ENCODE measurements at regions not wholly inside any gene's neighbourhood (a gene's known extent, or its start where the extent isn't known, plus 50 kb on each side); places are given as distances from the start of the nearest gene placed in this dataset.
"Not testable (repeated sequence)": the region's sequence is repeated elsewhere in the genome, so short reads cannot be mapped to it uniquely, and the experiment has no call there.

- WGBS (ENCODE audit: insufficient coverage, insufficient read length), result no CpG with 5 or more reads among the region's 4 CpGs
- DNase-seq (ENCODE audit: low read depth, low spot score), result no peak
- H3K9me3 ChIP-seq (ENCODE audit: control insufficient read depth, insufficient read depth, low read length), result no peaks in the 10 kb centered on the region
- H3K27ac ChIP-seq (ENCODE audit: low read length), result no peak overlapping the region
- no peak overlapping the region for H3K4me3 ChIP-seq (ENCODE audit: low read length)
- no peaks in the 10 kb centered on the region for H3K36me3 ChIP-seq (ENCODE audit: control insufficient read depth, insufficient read depth, low read length)
- H3K27me3 ChIP-seq (ENCODE audit: control insufficient read depth, insufficient read depth, low read length), result no peaks in the 10 kb centered on the region
- H3K4me1 ChIP-seq (ENCODE audit: control insufficient read depth, insufficient read depth, low read length), result no peaks in the 10 kb centered on the region
Measured at GRCh38 chr13:57899096-57899495, 267.6 kb downstream of the PCDH17 start.

GRCh38 chr13:57909833-57910232 lies 278.3 kb downstream of the PCDH17 start:
- no CpG with 5 or more reads among the region's 11 CpGs for WGBS (ENCODE audit: insufficient coverage, insufficient read length)
- not testable (repeated sequence) for H3K9me3 ChIP-seq (ENCODE audit: control insufficient read depth, insufficient read depth, low read length); DNase-seq (ENCODE audit: low read depth, low spot score); H3K4me1 ChIP-seq (ENCODE audit: control insufficient read depth, insufficient read depth, low read length); H3K27ac ChIP-seq (ENCODE audit: low read length); H3K36me3 ChIP-seq (ENCODE audit: control insufficient read depth, insufficient read depth, low read length); H3K27me3 ChIP-seq (ENCODE audit: control insufficient read depth, insufficient read depth, low read length); H3K4me3 ChIP-seq (ENCODE audit: low read length)

- no CpG with 5 or more reads among the region's 3 CpGs for WGBS (ENCODE audit: insufficient coverage, insufficient read length)
Measured at GRCh38 chr13:57918086-57918485, 286.5 kb downstream of the PCDH17 start.

GRCh38 chr13:57918913-57919312 lies 287.4 kb downstream of the PCDH17 start:
- H3K9me3 ChIP-seq (ENCODE audit: control insufficient read depth, insufficient read depth, low read length), result no peaks in the 10 kb centered on the region
- peaks cover 2% of the 10 kb centered on the region; the same call in 1 of the 2 replicates for H3K4me1 ChIP-seq (ENCODE audit: control insufficient read depth, insufficient read depth, low read length)
- WGBS (ENCODE audit: insufficient coverage, insufficient read length), result no CpG with 5 or more reads among the region's 2 CpGs
- no peaks in the 10 kb centered on the region for H3K36me3 ChIP-seq (ENCODE audit: control insufficient read depth, insufficient read depth, low read length)
- no peak overlapping the region for H3K27ac ChIP-seq (ENCODE audit: low read length)
- no peak overlapping the region for H3K4me3 ChIP-seq (ENCODE audit: low read length)
- no peaks in the 10 kb centered on the region for H3K27me3 ChIP-seq (ENCODE audit: control insufficient read depth, insufficient read depth, low read length)
- DNase-seq (ENCODE audit: low read depth, low spot score), result no peak

More at GRCh38 chr13:57918086-57918485, 286.5 kb downstream of the PCDH17 start:
- H3K9me3 ChIP-seq (ENCODE audit: control insufficient read depth, insufficient read depth, low read length), result no peaks in the 10 kb centered on the region
- H3K4me1 ChIP-seq (ENCODE audit: control insufficient read depth, insufficient read depth, low read length), result peaks cover 2% of the 10 kb centered on the region; the same call in 1 of the 2 replicates
- DNase-seq (ENCODE audit: low read depth, low spot score), result no peak
- H3K36me3 ChIP-seq (ENCODE audit: control insufficient read depth, insufficient read depth, low read length), result no peaks in the 10 kb centered on the region
- no peaks in the 10 kb centered on the region for H3K27me3 ChIP-seq (ENCODE audit: control insufficient read depth, insufficient read depth, low read length)
- H3K4me3 ChIP-seq (ENCODE audit: low read length), result no peak overlapping the region
- no peak overlapping the region for H3K27ac ChIP-seq (ENCODE audit: low read length)

- Histone ChIP-seq H3K4me1 (ENCODE audit: control insufficient read depth, insufficient read depth, low read length) (no peaks in the 10 kb centered on the region), H3K27ac (ENCODE audit: low read length) (no peak overlapping the region), H3K36me3 (ENCODE audit: control insufficient read depth, insufficient read depth, low read length) (no peaks in the 10 kb centered on the region), H3K4me3 (ENCODE audit: low read length) (no peak overlapping the region), H3K27me3 (ENCODE audit: control insufficient read depth, insufficient read depth, low read length) (no peaks in the 10 kb centered on the region), H3K9me3 (ENCODE audit: control insufficient read depth, insufficient read depth, low read length) (no peaks in the 10 kb centered on the region)
- WGBS (ENCODE audit: insufficient coverage, insufficient read length), result no CpG with 5 or more reads among the region's 3 CpGs
- DNase-seq (ENCODE audit: low read depth, low spot score), result no peak
Measured at GRCh38 chr13:57925250-57925649, 293.7 kb downstream of the PCDH17 start.

- Histone ChIP-seq H3K4me3 (ENCODE audit: low read length) (no peak overlapping the region), H3K36me3 (ENCODE audit: control insufficient read depth, insufficient read depth, low read length) (no peaks in the 10 kb centered on the region), H3K4me1 (ENCODE audit: control insufficient read depth, insufficient read depth, low read length) (no peaks in the 10 kb centered on the region), H3K9me3 (ENCODE audit: control insufficient read depth, insufficient read depth, low read length) (no peaks in the 10 kb centered on the region), H3K27me3 (ENCODE audit: control insufficient read depth, insufficient read depth, low read length) (no peaks in the 10 kb centered on the region), H3K27ac (ENCODE audit: low read length) (no peak overlapping the region)
- WGBS (ENCODE audit: insufficient coverage, insufficient read length), result no CpG with 5 or more reads among the region's 2 CpGs
- no peak for DNase-seq (ENCODE audit: low read depth, low spot score)
Measured at GRCh38 chr13:57925751-57926150, 294.2 kb downstream of the PCDH17 start.

- Histone ChIP-seq H3K27me3 (ENCODE audit: control insufficient read depth, insufficient read depth, low read length) (no peaks in the 10 kb centered on the region), H3K27ac (ENCODE audit: low read length) (no peak overlapping the region), H3K4me3 (ENCODE audit: low read length) (no peak overlapping the region), H3K9me3 (ENCODE audit: control insufficient read depth, insufficient read depth, low read length) (no peaks in the 10 kb centered on the region), H3K4me1 (ENCODE audit: control insufficient read depth, insufficient read depth, low read length) (no peaks in the 10 kb centered on the region), H3K36me3 (ENCODE audit: control insufficient read depth, insufficient read depth, low read length) (no peaks in the 10 kb centered on the region)
- no peak for DNase-seq (ENCODE audit: low read depth, low spot score)
- no CpG with 5 or more reads among the region's 1 CpG for WGBS (ENCODE audit: insufficient coverage, insufficient read length)
Measured at GRCh38 chr13:57932061-57932460, 300.5 kb downstream of the PCDH17 start.

- no CpG with 5 or more reads among the region's 1 CpG for WGBS (ENCODE audit: insufficient coverage, insufficient read length)
- DNase-seq (ENCODE audit: low read depth, low spot score), result no peak
- no peaks in the 10 kb centered on the region for H3K9me3 ChIP-seq (ENCODE audit: control insufficient read depth, insufficient read depth, low read length)
Measured at GRCh38 chr13:57933606-57934005, 302.1 kb downstream of the PCDH17 start.

GRCh38 chr13:57935965-57936364 lies 304.4 kb downstream of the PCDH17 start:
- no peak overlapping the region for H3K27ac ChIP-seq (ENCODE audit: low read length)
- no peak overlapping the region for H3K4me3 ChIP-seq (ENCODE audit: low read length)
- WGBS (ENCODE audit: insufficient coverage, insufficient read length), result no CpG with 5 or more reads among the region's 3 CpGs
- no peaks in the 10 kb centered on the region for H3K4me1 ChIP-seq (ENCODE audit: control insufficient read depth, insufficient read depth, low read length)
- H3K27me3 ChIP-seq (ENCODE audit: control insufficient read depth, insufficient read depth, low read length), result no peaks in the 10 kb centered on the region
- no peaks in the 10 kb centered on the region for H3K36me3 ChIP-seq (ENCODE audit: control insufficient read depth, insufficient read depth, low read length)
- no peak for DNase-seq (ENCODE audit: low read depth, low spot score)
- H3K9me3 ChIP-seq (ENCODE audit: control insufficient read depth, insufficient read depth, low read length), result no peaks in the 10 kb centered on the region

More at GRCh38 chr13:57933606-57934005, 302.1 kb downstream of the PCDH17 start:
- Histone ChIP-seq H3K27me3 (ENCODE audit: control insufficient read depth, insufficient read depth, low read length) (no peaks in the 10 kb centered on the region), H3K36me3 (ENCODE audit: control insufficient read depth, insufficient read depth, low read length) (no peaks in the 10 kb centered on the region), H3K27ac (ENCODE audit: low read length) (no peak overlapping the region), H3K4me1 (ENCODE audit: control insufficient read depth, insufficient read depth, low read length) (no peaks in the 10 kb centered on the region), H3K4me3 (ENCODE audit: low read length) (no peak overlapping the region)

- Histone ChIP-seq H3K36me3 (ENCODE audit: control insufficient read depth, insufficient read depth, low read length) (no peaks in the 10 kb centered on the region), H3K27me3 (ENCODE audit: control insufficient read depth, insufficient read depth, low read length) (no peaks in the 10 kb centered on the region), H3K4me3 (ENCODE audit: low read length) (no peak overlapping the region), H3K27ac (ENCODE audit: low read length) (no peak overlapping the region), H3K4me1 (ENCODE audit: control insufficient read depth, insufficient read depth, low read length) (no peaks in the 10 kb centered on the region), H3K9me3 (ENCODE audit: control insufficient read depth, insufficient read depth, low read length) (no peaks in the 10 kb centered on the region)
- DNase-seq (ENCODE audit: low read depth, low spot score), result no peak
- WGBS (ENCODE audit: insufficient coverage, insufficient read length), result no CpG with 5 or more reads among the region's 1 CpG
Measured at GRCh38 chr13:57946361-57946760, 314.8 kb downstream of the PCDH17 start.

- Histone ChIP-seq H3K4me1 (ENCODE audit: control insufficient read depth, insufficient read depth, low read length) (no peaks in the 10 kb centered on the region), H3K27me3 (ENCODE audit: control insufficient read depth, insufficient read depth, low read length) (no peaks in the 10 kb centered on the region), H3K27ac (ENCODE audit: low read length) (no peak overlapping the region), H3K9me3 (ENCODE audit: control insufficient read depth, insufficient read depth, low read length) (no peaks in the 10 kb centered on the region), H3K4me3 (ENCODE audit: low read length) (no peak overlapping the region), H3K36me3 (ENCODE audit: control insufficient read depth, insufficient read depth, low read length) (no peaks in the 10 kb centered on the region)
- WGBS (ENCODE audit: insufficient coverage, insufficient read length), result no CpG with 5 or more reads among the region's 3 CpGs
- DNase-seq (ENCODE audit: low read depth, low spot score), result no peak
Measured at GRCh38 chr13:57948884-57949283, 317.3 kb downstream of the PCDH17 start.
